SK-N-SH (cell line): ENCODE measurements at regions not wholly inside any gene's neighbourhood (a gene's known extent, or its start where the extent isn't known, plus 50 kb on each side); places are given as distances from the start of the nearest gene placed in this dataset.

Experiments
- TF ChIP-seq, protein P1 (sequence below): IDR thresholded peaks from 2 replicates; pipeline ENCODE4 v1.6.1; 2012; ENCODE audit warnings: mild to moderate bottlenecking, low read depth, low read length, moderate library complexity
- TF ChIP-seq, protein P2 (sequence below): IDR thresholded peaks from 2 replicates; pipeline ENCODE4 v1.4.0; 2012; ENCODE audit warnings: low read depth
- TF ChIP-seq, protein P3 (sequence below): fragments of 200-600 bp; sonication (generic); IDR thresholded peaks from 2 replicates; pipeline ENCODE4 v1.6.1; 2017; ENCODE audit warnings: antibody characterized with exemption, mild to moderate bottlenecking, moderate library complexity

DNA sequence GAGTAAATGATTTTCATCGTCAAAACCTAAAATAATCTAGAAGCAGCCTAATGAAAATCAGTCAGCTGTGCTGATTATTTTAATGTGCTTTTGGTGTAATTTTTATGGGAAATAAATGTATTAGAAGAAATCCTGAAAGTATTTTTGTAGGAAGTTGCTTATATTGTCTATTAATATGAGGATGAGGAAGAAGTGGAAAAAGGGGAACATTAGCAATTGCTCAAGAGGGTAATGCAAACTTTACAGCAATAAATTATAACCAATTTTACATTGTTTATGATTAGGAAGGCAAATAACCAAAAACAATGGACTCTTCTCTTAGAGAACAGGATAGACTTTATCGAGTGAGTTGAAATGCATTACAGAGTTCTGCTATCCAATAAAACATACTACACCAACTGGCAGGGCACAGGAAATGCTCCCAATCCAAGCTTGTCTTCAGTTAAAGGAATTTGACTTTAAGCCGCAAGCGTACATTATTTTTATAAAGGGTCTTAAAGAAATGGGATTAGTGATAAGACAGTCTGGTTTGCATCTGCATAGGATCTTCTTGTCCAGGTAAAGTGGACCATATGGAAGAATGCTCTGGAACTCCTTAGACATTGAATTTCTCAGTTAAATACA is 374.8 kb downstream of the PDGFC start:
- TF ChIP-seq, protein P1, sequence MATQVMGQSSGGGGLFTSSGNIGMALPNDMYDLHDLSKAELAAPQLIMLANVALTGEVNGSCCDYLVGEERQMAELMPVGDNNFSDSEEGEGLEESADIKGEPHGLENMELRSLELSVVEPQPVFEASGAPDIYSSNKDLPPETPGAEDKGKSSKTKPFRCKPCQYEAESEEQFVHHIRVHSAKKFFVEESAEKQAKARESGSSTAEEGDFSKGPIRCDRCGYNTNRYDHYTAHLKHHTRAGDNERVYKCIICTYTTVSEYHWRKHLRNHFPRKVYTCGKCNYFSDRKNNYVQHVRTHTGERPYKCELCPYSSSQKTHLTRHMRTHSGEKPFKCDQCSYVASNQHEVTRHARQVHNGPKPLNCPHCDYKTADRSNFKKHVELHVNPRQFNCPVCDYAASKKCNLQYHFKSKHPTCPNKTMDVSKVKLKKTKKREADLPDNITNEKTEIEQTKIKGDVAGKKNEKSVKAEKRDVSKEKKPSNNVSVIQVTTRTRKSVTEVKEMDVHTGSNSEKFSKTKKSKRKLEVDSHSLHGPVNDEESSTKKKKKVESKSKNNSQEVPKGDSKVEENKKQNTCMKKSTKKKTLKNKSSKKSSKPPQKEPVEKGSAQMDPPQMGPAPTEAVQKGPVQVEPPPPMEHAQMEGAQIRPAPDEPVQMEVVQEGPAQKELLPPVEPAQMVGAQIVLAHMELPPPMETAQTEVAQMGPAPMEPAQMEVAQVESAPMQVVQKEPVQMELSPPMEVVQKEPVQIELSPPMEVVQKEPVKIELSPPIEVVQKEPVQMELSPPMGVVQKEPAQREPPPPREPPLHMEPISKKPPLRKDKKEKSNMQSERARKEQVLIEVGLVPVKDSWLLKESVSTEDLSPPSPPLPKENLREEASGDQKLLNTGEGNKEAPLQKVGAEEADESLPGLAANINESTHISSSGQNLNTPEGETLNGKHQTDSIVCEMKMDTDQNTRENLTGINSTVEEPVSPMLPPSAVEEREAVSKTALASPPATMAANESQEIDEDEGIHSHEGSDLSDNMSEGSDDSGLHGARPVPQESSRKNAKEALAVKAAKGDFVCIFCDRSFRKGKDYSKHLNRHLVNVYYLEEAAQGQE, result no peak
- TF ChIP-seq, protein P2, sequence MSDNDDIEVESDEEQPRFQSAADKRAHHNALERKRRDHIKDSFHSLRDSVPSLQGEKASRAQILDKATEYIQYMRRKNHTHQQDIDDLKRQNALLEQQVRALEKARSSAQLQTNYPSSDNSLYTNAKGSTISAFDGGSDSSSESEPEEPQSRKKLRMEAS, result no peak
- TF ChIP-seq, protein P3, sequence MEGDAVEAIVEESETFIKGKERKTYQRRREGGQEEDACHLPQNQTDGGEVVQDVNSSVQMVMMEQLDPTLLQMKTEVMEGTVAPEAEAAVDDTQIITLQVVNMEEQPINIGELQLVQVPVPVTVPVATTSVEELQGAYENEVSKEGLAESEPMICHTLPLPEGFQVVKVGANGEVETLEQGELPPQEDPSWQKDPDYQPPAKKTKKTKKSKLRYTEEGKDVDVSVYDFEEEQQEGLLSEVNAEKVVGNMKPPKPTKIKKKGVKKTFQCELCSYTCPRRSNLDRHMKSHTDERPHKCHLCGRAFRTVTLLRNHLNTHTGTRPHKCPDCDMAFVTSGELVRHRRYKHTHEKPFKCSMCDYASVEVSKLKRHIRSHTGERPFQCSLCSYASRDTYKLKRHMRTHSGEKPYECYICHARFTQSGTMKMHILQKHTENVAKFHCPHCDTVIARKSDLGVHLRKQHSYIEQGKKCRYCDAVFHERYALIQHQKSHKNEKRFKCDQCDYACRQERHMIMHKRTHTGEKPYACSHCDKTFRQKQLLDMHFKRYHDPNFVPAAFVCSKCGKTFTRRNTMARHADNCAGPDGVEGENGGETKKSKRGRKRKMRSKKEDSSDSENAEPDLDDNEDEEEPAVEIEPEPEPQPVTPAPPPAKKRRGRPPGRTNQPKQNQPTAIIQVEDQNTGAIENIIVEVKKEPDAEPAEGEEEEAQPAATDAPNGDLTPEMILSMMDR, result no peak
